Mesothelial cell of epicardium (in vitro differentiated cells): ENCODE measurements at regions not wholly inside any gene's neighbourhood (a gene's known extent, or its start where the extent isn't known, plus 50 kb on each side); places are given as distances from the start of the nearest gene placed in this dataset.

Experiments used
- DNase-seq, 2 experiments: peaks; one replicate each; pipeline ENCODE4 v3.0.0; 2021; ENCODE audit warnings: low spot score in 2 of 2; ENCODE audit not compliant: unreplicated experiment in 2 of 2
- H3K27ac Mint-ChIP-seq: 2 replicates; pipeline ENCODE4 v1.8.0; 2021; ENCODE audit warnings: mixed read lengths
- H3K27me3 Mint-ChIP-seq: 2 replicates; pipeline ENCODE4 v1.8.0; 2021; ENCODE audit warnings: low read depth, mixed read lengths
- H3K36me3 Mint-ChIP-seq: 2 replicates; pipeline ENCODE4 v1.8.0; 2021; ENCODE audit warnings: mixed read lengths
- H3K4me1 Mint-ChIP-seq: 2 replicates; pipeline ENCODE4 v1.8.0; 2021; ENCODE audit warnings: mixed read lengths
- H3K4me3 Mint-ChIP-seq: 2 replicates; pipeline ENCODE4 v1.8.0; 2021; ENCODE audit warnings: mild to moderate bottlenecking, moderate library complexity, mixed read lengths
- H3K9me3 Mint-ChIP-seq: 2 replicates; pipeline ENCODE4 v1.8.0; 2021; ENCODE audit warnings: mixed read lengths
- TF ChIP-seq, protein P1 (sequence below): fragments of 200-600 bp; sonication (generic); IDR thresholded peaks from one replicate; pipeline ENCODE4 v1.5.0; 2021; ENCODE audit warnings: antibody characterized with exemption; ENCODE audit not compliant: unreplicated experiment

- H3K27ac Mint-ChIP-seq = no peak overlapping the region
- TF ChIP-seq, protein P1, sequence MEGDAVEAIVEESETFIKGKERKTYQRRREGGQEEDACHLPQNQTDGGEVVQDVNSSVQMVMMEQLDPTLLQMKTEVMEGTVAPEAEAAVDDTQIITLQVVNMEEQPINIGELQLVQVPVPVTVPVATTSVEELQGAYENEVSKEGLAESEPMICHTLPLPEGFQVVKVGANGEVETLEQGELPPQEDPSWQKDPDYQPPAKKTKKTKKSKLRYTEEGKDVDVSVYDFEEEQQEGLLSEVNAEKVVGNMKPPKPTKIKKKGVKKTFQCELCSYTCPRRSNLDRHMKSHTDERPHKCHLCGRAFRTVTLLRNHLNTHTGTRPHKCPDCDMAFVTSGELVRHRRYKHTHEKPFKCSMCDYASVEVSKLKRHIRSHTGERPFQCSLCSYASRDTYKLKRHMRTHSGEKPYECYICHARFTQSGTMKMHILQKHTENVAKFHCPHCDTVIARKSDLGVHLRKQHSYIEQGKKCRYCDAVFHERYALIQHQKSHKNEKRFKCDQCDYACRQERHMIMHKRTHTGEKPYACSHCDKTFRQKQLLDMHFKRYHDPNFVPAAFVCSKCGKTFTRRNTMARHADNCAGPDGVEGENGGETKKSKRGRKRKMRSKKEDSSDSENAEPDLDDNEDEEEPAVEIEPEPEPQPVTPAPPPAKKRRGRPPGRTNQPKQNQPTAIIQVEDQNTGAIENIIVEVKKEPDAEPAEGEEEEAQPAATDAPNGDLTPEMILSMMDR = no peak
- H3K4me3 Mint-ChIP-seq = no peak overlapping the region
- H3K36me3 Mint-ChIP-seq = no peaks in the 10 kb centered on the region
- H3K27me3 Mint-ChIP-seq = no peaks in the 10 kb centered on the region
- H3K4me1 Mint-ChIP-seq = no peaks in the 10 kb centered on the region
- DNase-seq = no peak
- H3K9me3 Mint-ChIP-seq = peaks cover 12% of the 10 kb centered on the region
Observed at GRCh38 chr2:123769001-123769400, 256.1 kb upstream of the CNTNAP5 start.

DNA sequence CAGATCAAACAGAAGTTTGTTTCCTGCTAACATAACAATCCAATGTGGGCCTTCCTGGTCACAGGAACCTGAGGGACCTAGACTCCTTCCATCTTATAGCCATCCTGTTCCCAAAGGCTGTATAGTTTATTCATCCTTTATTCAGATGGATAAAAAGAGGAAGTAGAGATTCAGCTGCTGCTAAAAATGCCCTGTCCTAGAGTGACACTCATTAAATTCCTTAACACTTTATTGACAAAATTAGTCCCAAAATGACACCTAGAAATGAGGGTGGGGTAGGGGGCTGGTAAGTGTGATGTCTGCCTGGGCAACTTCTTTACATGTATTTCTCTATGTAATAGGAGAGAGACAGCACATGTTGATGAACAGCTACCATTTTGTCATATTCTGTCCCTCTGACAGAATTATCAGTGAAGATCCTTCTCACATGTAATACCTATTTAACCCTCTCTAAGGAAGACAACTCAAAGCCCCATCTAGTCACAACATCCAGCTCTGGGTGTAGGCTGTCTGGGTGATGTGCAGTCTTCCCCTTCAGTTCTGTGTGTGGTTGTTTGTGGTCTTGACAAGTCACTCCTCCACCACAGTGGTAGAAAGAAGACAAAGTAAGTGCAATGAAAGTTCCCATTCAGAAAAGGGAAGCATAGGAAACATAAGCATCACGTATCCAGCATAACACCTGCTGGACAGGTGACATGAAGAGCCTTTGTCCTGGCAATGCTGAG is 253.9 kb upstream of the CNTNAP5 start:
- Mint-ChIP-seq H3K9me3 (no peaks in the 10 kb centered on the region), H3K27ac (no peak overlapping the region), H3K36me3 (no peaks in the 10 kb centered on the region)

GRCh38 chr2:123771928-123772632 is 253.0 kb upstream of the CNTNAP5 start:
- no peaks in the 10 kb centered on the region for H3K4me1 Mint-ChIP-seq

More for the DNA sequence above, 253.9 kb upstream of the CNTNAP5 start:
- H3K4me3 Mint-ChIP-seq = no peak overlapping the region
- no peaks in the 10 kb centered on the region for H3K4me1 Mint-ChIP-seq
- TF ChIP-seq, protein P1 = no peak
- no peaks in the 10 kb centered on the region for H3K27me3 Mint-ChIP-seq
- DNase-seq = no peak

DNA sequence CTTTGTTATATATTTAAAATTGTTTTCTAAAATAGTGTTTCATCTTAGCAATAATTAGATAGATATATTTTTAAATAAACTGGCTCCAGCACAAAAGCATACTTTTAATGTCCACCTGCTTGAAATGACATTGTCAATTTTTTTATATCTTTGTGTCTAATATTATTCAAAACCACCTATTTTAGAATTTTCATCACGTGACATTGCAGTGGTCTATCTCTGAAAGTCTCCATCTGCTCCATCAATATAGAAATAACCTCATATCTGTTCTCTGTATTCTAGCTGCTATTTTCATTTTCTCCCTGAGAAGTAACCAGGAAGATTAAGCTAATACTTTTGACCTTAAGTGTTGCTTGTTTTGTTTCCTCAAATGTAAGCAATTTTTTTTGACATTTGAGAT is 248.0 kb upstream of the CNTNAP5 start:
- no peak overlapping the region for H3K4me3 Mint-ChIP-seq
- H3K4me1 Mint-ChIP-seq = no peaks in the 10 kb centered on the region
- H3K36me3 Mint-ChIP-seq = no peaks in the 10 kb centered on the region
- H3K27me3 Mint-ChIP-seq = peaks cover 2% of the 10 kb centered on the region
- no peak for DNase-seq
- TF ChIP-seq, protein P1 = no peak
- H3K9me3 Mint-ChIP-seq = no peaks in the 10 kb centered on the region
- no peak overlapping the region for H3K27ac Mint-ChIP-seq

More at GRCh38 chr2:123771928-123772632, 253.0 kb upstream of the CNTNAP5 start:
- Mint-ChIP-seq H3K36me3 (no peaks in the 10 kb centered on the region), H3K27ac (no peak overlapping the region), H3K9me3 (no peaks in the 10 kb centered on the region), H3K4me3 (no peak overlapping the region), H3K27me3 (no peaks in the 10 kb centered on the region)
- TF ChIP-seq, protein P1 = no peak
- no peak for DNase-seq

GRCh38 chr2:123783164-123783563 is 241.9 kb upstream of the CNTNAP5 start:
- peaks cover 2% of the 10 kb centered on the region for H3K27me3 Mint-ChIP-seq
- peaks cover 20% of the 10 kb centered on the region for H3K9me3 Mint-ChIP-seq
- no peak overlapping the region for H3K27ac Mint-ChIP-seq
- H3K4me3 Mint-ChIP-seq = no peak overlapping the region
- H3K36me3 Mint-ChIP-seq = no peaks in the 10 kb centered on the region
- H3K4me1 Mint-ChIP-seq = no peaks in the 10 kb centered on the region
- TF ChIP-seq, protein P1 = no peak
- DNase-seq = no peak
